Fibroblast of the aortic adventitia (primary cell): ENCODE measurements at regions not wholly inside any gene's neighbourhood (a gene's known extent, or its start where the extent isn't known, plus 50 kb on each side); places are given as distances from the start of the nearest gene placed in this dataset.
"Not testable (repeated sequence)": the region's sequence is repeated elsewhere in the genome, so short reads cannot be mapped to it uniquely, and the experiment has no call there.

ENCODE experiments used
- DNase-seq: peaks from one replicate; pipeline ENCODE4 v3.0.0-alpha.2; 2010; ENCODE audit warnings: low read depth
- H3K4me3 ChIP-seq: 2 replicates; pipeline ENCODE4 v1.5.1; 2011; ENCODE audit warnings: low read depth, mild to moderate bottlenecking, control low read depth, low read length, moderate library complexity
- TF ChIP-seq, protein P1 (sequence below): IDR thresholded peaks from 2 replicates; pipeline ENCODE4 v1.5.1; 2011; ENCODE audit warnings: mild to moderate bottlenecking, low read length, control low read depth, inconsistent platforms; ENCODE audit not compliant: insufficient read depth

DNA sequence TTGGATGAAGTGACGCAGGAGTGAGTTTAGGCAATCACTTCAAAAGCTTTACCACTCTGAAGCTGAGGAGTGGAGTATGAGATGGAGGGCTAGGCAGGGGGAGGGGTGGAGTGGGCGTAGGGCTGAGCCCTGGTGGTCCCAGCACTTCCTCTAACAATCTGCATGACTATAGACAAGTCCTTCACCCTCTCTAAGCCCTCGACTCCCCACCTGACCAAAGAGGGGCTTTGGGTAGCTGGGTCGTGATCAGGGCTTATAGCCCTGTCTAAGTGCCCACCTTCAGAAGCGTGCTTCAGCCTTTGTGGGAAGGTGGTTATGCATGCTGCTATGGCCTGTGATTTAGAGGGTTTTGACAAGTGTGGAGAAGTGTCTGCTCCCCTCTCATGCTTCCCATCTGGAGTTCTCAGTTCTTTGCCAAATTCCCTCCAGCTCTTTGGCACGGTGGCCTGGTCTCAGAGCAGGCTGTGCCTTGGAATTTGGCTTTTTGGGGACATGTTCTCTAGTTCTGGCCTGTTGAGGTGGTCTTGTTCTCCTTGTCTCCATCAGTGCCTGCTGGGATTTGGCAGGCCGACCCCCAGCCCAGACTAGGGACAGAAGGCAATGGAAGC is 53.0 kb downstream of the ACTBL2 start:
- H3K4me3 ChIP-seq, result no peak overlapping the region
- DNase-seq, result no peak
- TF ChIP-seq, protein P1, sequence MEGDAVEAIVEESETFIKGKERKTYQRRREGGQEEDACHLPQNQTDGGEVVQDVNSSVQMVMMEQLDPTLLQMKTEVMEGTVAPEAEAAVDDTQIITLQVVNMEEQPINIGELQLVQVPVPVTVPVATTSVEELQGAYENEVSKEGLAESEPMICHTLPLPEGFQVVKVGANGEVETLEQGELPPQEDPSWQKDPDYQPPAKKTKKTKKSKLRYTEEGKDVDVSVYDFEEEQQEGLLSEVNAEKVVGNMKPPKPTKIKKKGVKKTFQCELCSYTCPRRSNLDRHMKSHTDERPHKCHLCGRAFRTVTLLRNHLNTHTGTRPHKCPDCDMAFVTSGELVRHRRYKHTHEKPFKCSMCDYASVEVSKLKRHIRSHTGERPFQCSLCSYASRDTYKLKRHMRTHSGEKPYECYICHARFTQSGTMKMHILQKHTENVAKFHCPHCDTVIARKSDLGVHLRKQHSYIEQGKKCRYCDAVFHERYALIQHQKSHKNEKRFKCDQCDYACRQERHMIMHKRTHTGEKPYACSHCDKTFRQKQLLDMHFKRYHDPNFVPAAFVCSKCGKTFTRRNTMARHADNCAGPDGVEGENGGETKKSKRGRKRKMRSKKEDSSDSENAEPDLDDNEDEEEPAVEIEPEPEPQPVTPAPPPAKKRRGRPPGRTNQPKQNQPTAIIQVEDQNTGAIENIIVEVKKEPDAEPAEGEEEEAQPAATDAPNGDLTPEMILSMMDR, result no peak

DNA sequence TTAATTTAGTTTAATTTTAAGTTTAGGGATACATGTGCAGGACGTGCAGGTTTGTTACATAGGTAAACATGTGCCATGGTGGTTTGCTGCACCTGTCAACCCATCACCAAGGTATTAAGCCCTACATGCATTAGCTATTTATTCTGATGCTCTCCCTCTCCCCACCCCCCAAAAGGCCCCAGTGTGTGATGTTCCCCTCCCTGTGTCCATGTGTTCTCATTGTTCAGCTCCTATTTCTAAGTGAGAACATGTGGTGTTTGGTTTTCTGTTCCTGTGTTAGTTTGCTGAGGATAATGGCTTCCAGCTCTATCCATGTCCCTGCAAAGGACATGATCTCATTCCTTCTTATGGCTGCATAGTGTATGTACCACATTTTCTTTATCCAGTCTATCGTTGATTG is 53.6 kb downstream of the ACTBL2 start:
- not testable (repeated sequence) for H3K4me3 ChIP-seq, DNase-seq

DNA sequence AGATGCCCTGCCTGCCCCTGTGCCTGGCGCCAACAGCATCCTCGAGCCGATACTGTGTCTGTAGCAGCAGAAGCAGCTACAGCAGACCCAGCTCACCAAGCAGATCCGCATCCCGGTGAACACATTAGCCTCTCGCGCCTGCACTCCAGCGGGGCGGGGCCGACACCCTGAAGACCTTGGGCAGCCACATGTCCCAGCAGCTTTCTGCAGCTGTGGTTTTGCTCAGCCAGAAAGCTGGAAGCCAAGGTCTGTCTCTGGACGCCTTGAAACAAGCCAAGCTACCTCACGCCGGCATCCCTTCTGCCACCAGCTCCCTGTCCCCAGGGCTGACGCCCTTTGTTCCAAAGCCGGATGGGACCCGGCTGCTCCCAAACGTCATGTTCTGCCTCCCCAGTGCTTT is 59.6 kb downstream of the ACTBL2 start:
- TF ChIP-seq, protein P1, result no peak
- DNase-seq, result no peak
- no peak overlapping the region for H3K4me3 ChIP-seq

DNA sequence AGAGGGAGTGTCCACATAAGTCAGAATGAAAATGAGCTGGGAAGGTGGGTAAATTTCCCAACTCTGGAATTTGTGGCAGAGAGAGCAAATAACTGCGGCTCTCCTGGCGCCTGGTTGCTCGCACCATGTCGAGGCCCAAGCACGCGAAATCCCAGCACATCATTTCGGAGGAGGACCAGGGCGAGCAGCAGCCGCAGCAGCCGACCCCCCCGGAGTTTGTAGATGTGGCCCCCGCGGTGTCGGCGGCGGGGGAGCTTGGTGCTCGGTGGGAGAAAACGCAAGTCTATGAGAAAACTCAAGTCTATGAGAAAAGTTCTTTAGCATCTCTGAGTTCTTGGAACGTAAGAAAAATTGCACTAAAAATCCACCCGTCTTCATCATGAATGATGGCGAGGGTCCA is 60.3 kb downstream of the ACTBL2 start:
- H3K4me3 ChIP-seq, result no peak overlapping the region
- no peak for DNase-seq
- TF ChIP-seq, protein P1, result no peak

DNA sequence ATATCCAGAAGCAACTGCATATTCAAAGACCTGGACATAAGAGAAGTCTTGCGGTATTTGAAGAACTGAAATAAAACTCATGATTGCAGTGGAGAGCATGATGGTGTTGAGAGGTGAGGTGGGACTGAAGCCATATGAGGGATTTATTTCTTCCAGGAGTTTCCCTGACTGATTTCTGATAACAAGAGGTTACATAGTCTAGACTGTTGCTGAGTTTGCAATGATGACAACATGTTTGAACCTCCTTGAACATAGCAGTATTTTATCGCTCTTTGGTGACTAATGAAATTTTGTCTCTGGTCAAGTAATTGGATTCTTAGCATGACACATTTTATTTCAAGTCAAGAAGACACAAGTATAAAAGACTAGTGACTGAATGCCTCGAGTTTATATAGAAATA is 61.8 kb downstream of the ACTBL2 start:
- TF ChIP-seq, protein P1, result no peak
- no peak overlapping the region for H3K4me3 ChIP-seq
- DNase-seq, result no peak

DNA sequence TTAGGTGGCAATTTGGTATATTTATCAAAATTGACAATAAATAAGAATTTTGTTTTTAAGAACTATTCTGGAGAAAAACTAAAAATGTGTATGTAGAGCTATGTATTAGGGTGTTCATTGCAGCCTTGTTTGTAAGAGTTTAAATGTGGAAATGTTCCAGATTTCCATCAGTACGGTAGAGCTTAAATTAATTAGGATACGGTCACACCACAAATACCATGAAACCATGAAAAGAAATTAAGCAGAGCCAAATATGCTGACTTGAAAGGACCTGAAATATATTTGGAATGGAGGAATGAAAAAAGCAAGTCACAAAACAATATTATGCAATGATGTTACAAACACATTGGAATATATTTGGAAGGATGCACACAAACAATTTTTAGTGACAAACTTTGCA is 64.6 kb downstream of the ACTBL2 start:
- TF ChIP-seq, protein P1, result no peak
- DNase-seq, result no peak

DNA sequence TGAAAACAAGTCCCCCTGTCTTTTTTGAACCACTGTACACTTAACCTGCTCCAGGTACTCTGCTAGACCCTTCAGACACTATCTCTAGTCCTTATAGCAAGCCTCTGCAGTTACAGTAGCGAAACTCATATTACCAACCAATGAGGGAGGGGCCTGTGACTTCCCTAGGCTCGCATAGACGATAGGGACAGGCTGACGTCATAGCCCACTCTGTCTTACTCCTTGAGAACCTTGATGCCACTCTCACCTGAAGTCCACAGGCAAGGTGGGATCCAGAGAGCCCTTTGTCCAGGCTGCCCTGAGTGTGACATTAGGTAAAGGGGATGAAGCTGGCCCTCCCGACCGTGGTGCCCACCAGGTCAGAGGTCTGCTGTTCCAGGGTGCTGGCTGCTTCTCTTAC is 65.3 kb downstream of the ACTBL2 start:
- no peak for DNase-seq
- TF ChIP-seq, protein P1, result no peak
- H3K4me3 ChIP-seq, result no peak overlapping the region

More for the DNA sequence above, 64.6 kb downstream of the ACTBL2 start:
- H3K4me3 ChIP-seq, result no peak overlapping the region
